ENCODE measurements at regions not wholly inside any gene's neighbourhood (a gene's known extent, or its start where the extent isn't known, plus 50 kb on each side); places are given as distances from the start of the nearest gene placed in this dataset.

DNA sequence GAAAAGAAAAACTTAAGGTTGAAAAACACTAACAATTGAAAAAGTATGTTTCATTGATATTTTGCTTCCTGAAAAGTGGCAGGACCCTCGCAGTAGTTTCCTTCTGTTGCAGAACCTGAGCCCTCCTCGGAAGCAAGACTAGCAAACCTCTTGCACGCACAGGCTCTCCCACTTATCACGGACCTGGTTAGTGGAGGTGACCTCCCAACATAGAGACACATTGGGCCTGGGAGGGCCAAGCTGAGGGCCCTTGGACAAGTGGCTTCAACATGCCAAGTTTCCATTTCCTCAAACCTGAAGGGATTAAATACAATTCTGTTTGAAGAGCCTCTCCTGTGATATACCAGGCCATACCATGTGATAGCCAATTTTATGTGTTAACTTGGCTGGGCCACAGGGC, 133.4 kb upstream of the AGAP1 start:
- Histone ChIP-seq H3K27ac (replicated peaks in 1 of 4) (no peak overlapping the region), H3K36me3 (no peaks in the 10 kb centered on the region), H3K4me1 (no peaks in the 10 kb centered on the region), H3K4me3 (no peak overlapping the region), H3K9me3 (no peaks in the 10 kb centered on the region), H3K27me3 (peaks cover 0 to 12% (median 0%) of the 10 kb centered on the region in 4 donors)
- no peak for DNase-seq (ENCODE audit: extremely low spot score)
- intact Hi-C loops (cut with DNase I) = no loop called here
- TF ChIP-seq POLR2AphosphoS5 (IDR thresholded peaks at IDR 0.05) (no peak), EP300 (IDR thresholded peaks at IDR 0.05) (no peak), POLR2A (IDR thresholded peaks at IDR 0.05; ENCODE audit: low read depth) (no peak)
- TF ChIP-seq, protein P1, sequence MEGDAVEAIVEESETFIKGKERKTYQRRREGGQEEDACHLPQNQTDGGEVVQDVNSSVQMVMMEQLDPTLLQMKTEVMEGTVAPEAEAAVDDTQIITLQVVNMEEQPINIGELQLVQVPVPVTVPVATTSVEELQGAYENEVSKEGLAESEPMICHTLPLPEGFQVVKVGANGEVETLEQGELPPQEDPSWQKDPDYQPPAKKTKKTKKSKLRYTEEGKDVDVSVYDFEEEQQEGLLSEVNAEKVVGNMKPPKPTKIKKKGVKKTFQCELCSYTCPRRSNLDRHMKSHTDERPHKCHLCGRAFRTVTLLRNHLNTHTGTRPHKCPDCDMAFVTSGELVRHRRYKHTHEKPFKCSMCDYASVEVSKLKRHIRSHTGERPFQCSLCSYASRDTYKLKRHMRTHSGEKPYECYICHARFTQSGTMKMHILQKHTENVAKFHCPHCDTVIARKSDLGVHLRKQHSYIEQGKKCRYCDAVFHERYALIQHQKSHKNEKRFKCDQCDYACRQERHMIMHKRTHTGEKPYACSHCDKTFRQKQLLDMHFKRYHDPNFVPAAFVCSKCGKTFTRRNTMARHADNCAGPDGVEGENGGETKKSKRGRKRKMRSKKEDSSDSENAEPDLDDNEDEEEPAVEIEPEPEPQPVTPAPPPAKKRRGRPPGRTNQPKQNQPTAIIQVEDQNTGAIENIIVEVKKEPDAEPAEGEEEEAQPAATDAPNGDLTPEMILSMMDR (IDR thresholded peaks at IDR 0.05) = no peak
- 86% methylated on average over 4 of the region's 4 CpGs for WGBS

DNA sequence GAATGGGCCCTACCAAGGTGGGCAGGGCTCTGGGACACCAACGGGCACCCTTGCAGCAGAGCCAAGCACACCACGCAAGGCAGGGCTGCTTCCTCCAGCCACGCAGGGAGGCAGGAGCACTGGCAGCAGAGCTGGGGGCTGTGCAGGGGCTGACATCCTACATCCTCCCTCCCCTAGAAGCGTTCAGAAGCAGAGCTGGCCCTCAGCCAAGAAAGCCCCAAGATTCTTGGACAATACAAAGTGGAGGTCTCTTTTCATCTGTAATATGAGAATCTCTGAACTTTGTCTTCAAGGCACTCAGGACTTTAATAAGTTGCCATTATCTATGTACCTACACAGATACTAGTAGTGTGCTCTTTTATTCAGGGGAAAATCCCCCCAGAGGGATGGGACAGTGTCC, 128.1 kb upstream of the AGAP1 start:
- no peak for DNase-seq (ENCODE audit: extremely low spot score)
- no peak overlapping the region for H3K27ac ChIP-seq (replicated peaks in 1 of 4)
- WGBS = 44% methylated on average over 4 of the region's 4 CpGs
- no peaks in the 10 kb centered on the region for H3K4me1 ChIP-seq
- peaks cover 0 to 24% (median 0%) of the 10 kb centered on the region in 4 donors for H3K27me3 ChIP-seq
- intact Hi-C loops (cut with DNase I) = no loop called here
- no peaks in the 10 kb centered on the region for H3K36me3 ChIP-seq
- no peak overlapping the region for H3K4me3 ChIP-seq
- TF ChIP-seq, protein P1 (IDR thresholded peaks at IDR 0.05) = no peak
- TF ChIP-seq EP300 (IDR thresholded peaks at IDR 0.05) (no peak), POLR2AphosphoS5 (IDR thresholded peaks at IDR 0.05) (no peak), POLR2A (IDR thresholded peaks at IDR 0.05; ENCODE audit: low read depth) (no peak)
- H3K9me3 ChIP-seq = no peaks in the 10 kb centered on the region

DNA sequence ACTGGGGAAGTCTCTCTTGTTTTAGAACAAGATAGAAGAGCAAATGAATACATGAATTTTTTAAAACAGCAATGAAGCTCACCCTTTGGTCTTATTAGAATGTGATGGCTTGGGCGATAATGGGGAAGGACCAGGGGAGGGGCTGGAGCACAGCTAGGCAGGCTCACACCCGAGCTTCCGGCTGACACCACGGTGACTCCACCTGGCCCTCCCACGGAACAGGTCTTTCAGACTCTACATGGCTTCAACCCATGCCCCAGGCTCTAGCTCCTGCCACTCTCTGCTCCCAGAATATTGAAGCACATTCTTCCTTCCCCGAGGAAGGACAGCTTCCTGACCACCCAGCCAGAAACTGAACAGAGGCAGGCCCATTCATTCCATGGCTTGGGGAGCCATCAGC, 127.5 kb upstream of the AGAP1 start:
- 75% methylated on average over 6 of the region's 6 CpGs for WGBS
- intact Hi-C loops (cut with DNase I) = no loop called here
- Histone ChIP-seq H3K27ac (replicated peaks in 1 of 4) (no peak overlapping the region), H3K36me3 (no peaks in the 10 kb centered on the region), H3K4me3 (no peak overlapping the region), H3K9me3 (no peaks in the 10 kb centered on the region), H3K27me3 (peaks cover 0 to 26% (median 0%) of the 10 kb centered on the region in 4 donors), H3K4me1 (no peaks in the 10 kb centered on the region)
- TF ChIP-seq POLR2AphosphoS5 (IDR thresholded peaks at IDR 0.05) (no peak), EP300 (IDR thresholded peaks at IDR 0.05) (no peak), POLR2A (IDR thresholded peaks at IDR 0.05; ENCODE audit: low read depth) (no peak)
- TF ChIP-seq, protein P1 (IDR thresholded peaks at IDR 0.05) = no peak
- no peak for DNase-seq (ENCODE audit: extremely low spot score)

DNA sequence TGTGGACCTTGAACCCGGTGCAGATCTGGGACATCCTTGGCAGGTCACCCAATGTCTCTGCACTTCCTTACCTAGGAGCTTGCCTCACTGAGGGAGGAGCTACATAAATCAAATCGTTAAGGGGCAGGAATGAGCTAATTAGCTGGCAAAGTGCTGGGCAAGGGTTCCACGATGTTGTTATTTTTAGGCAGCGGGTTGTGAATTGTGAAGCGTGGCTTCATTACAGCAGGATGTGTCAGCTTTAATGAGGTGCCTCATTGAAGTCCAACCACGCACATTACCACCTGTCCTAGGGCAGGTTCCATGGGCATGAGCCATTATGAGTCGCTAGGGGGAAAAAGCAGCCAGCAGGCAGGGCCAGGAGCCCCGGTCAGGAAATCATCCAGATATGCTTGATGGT, 127.0 kb upstream of the AGAP1 start:
- WGBS = 67% methylated on average over 6 of the region's 8 CpGs

DNA sequence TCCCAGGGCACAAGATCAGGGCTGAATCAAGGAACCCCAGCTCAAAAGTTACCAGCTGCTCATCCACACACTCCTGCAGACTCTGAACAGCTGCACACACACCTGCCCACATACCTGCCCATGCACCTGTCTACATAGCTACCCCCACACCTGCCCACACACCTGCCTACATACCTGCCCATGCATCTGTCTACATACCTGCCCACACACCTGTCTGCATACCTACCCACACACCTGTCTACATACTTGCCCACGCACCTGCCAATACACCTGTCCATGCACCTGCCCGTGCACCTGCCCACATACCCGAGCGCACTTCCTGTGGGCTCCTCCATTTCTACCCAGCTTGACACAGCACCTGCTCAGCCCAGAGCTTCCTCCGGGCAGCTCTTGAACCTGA, 122.8 kb upstream of the AGAP1 start:
- TF ChIP-seq EP300 (IDR thresholded peaks at IDR 0.05) = no peak
- TF ChIP-seq, protein P1 (IDR thresholded peaks at IDR 0.05) = no peak
- TF ChIP-seq POLR2A (IDR thresholded peaks at IDR 0.05; ENCODE audit: low read depth) = no peak
- TF ChIP-seq POLR2AphosphoS5 (IDR thresholded peaks at IDR 0.05) = no peak
- 95% methylated on average over 5 of the region's 5 CpGs for WGBS
- intact Hi-C loops (cut with DNase I) = no loop called here
- Histone ChIP-seq H3K27me3 (peaks cover 0 to 8% (median 0%) of the 10 kb centered on the region in 4 donors), H3K27ac (replicated peaks in 1 of 4) (no peak overlapping the region), H3K9me3 (no peaks in the 10 kb centered on the region), H3K4me1 (no peaks in the 10 kb centered on the region), H3K4me3 (no peak overlapping the region), H3K36me3 (no peaks in the 10 kb centered on the region)
- no peak for DNase-seq (ENCODE audit: extremely low spot score)

More for the DNA sequence above, 127.0 kb upstream of the AGAP1 start:
- H3K4me3 ChIP-seq = no peak overlapping the region
- no peaks in the 10 kb centered on the region for H3K36me3 ChIP-seq
- no peak overlapping the region for H3K27ac ChIP-seq (replicated peaks in 1 of 4)
- no peak for DNase-seq (ENCODE audit: extremely low spot score)
- no peaks in the 10 kb centered on the region for H3K4me1 ChIP-seq
- peaks cover 0 to 26% (median 0%) of the 10 kb centered on the region in 4 donors for H3K27me3 ChIP-seq
- TF ChIP-seq, protein P1 (IDR thresholded peaks at IDR 0.05) = no peak
- no peak for TF ChIP-seq POLR2A (IDR thresholded peaks at IDR 0.05; ENCODE audit: low read depth)
- intact Hi-C loops (cut with DNase I) = no loop called here
- H3K9me3 ChIP-seq = no peaks in the 10 kb centered on the region
